ENCODE measurements at regions not wholly inside any gene's neighbourhood (a gene's known extent, or its start where the extent isn't known, plus 50 kb on each side); places are given as distances from the start of the nearest gene placed in this dataset.

DNA sequence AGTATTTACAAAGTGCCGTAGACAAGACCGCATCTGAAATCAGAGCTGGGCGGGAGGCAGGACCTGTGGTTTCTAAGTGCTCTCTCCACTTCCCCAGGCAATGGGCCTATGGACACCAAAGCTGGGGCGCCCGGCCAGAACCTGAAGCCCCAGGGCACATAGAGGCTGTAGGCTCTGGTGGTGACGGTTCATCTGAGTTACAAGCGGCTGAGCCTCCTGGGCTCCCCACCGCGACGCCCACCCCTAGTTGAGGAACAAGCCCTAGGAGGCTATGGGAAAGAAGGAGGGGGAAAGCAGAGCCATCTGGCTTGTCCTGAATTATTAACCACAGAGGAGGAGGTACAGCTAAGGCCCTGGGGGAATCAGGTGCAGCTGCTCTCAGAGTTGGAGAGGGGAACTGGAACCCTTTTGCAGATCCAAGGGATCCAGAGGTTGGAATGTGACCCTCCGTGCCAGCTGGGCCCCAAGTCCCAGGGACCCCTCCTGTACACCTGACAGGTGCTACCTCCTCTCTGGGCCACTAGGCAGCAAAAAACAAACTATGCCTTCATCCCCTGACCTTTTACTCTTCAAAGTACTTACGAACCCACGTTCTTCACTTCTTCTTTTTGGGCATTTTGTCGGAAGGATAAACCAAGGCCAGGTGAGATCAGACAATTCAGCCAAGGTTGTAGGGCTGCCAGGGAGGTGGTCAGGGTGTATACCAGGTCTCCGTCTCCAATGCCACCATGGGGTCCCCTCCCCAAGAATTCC is 77.2 kb downstream of the ARL6IP4 start:
- DNase-seq = no peak
- intact Hi-C loops (cut with DNase I; ENCODE audit: low total_unique reads) = no loop called here
- Histone ChIP-seq H3K36me3 (no peaks in the 10 kb centered on the region), H3K27me3 (no peaks in the 10 kb centered on the region), H3K4me3 (no peak overlapping the region), H3K27ac (no peak overlapping the region), H3K4me1 (peaks cover 0 to 25% (median 18%) of the 10 kb centered on the region in 4 donors), H3K9me3 (no peaks in the 10 kb centered on the region)
- TF ChIP-seq, protein P1, sequence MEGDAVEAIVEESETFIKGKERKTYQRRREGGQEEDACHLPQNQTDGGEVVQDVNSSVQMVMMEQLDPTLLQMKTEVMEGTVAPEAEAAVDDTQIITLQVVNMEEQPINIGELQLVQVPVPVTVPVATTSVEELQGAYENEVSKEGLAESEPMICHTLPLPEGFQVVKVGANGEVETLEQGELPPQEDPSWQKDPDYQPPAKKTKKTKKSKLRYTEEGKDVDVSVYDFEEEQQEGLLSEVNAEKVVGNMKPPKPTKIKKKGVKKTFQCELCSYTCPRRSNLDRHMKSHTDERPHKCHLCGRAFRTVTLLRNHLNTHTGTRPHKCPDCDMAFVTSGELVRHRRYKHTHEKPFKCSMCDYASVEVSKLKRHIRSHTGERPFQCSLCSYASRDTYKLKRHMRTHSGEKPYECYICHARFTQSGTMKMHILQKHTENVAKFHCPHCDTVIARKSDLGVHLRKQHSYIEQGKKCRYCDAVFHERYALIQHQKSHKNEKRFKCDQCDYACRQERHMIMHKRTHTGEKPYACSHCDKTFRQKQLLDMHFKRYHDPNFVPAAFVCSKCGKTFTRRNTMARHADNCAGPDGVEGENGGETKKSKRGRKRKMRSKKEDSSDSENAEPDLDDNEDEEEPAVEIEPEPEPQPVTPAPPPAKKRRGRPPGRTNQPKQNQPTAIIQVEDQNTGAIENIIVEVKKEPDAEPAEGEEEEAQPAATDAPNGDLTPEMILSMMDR (IDR thresholded peaks at IDR 0.05) = no peak

GRCh38 chr12:123056709-123057108 is 76.2 kb downstream of the ARL6IP4 start:
- Histone ChIP-seq H3K36me3 (no peaks in the 10 kb centered on the region), H3K4me3 (no peak overlapping the region), H3K4me1 (peaks cover 0 to 15% (median 9%) of the 10 kb centered on the region in 4 donors), H3K9me3 (no peaks in the 10 kb centered on the region), H3K27ac (no peak overlapping the region), H3K27me3 (no peaks in the 10 kb centered on the region)
- no peak for DNase-seq
- TF ChIP-seq, protein P1 (IDR thresholded peaks at IDR 0.05) = no peak
- intact Hi-C loops (cut with DNase I; ENCODE audit: low total_unique reads) = no loop called here

DNA sequence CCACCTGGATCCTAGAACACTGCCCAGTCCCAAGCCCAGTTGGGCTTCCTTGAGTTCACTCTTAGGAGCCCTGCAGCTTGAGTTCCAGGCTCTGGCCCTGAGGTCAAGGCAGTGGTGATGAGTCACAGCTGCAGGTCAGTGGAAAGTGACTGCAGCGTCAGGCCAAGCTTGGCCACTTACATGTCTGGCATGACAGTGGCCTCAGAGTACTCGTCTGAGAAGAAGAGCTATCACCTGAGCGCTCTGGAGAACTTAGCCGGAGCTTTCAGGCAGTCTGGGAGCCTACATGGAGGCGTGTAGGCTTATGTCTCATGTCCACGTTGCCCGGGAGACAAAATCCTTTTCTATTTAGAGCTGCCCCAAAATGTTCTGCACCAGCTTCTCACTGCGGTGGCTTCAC is 75.6 kb downstream of the ARL6IP4 start:
- intact Hi-C loops (cut with DNase I; ENCODE audit: low total_unique reads) = no loop called here
- Histone ChIP-seq H3K4me3 (no peak overlapping the region), H3K4me1 (peaks cover 0 to 15% (median 9%) of the 10 kb centered on the region in 4 donors)

DNA sequence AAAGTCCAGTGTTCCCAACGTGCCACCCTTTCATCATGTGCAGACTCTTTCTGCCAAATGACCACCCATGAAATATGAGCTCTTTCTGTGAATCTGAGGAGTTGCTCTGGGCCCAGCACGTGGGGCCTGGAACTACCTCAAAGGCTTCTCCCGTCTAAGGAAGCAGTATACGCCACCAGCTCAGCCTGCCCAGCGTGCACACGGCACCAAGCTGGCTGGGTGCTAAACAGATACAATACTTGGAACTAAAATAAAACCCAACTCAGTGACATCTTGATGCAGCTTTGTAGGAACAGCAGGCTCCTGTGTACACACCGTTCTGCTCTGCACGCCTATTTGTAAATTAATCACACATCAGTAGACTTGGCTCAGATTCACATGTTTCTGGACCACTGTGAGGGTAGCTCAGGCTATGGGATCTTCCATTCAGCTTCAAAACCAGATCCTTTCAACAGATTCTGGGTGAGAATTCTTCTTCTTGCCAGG is 74.8 kb downstream of the ARL6IP4 start:
- TF ChIP-seq, protein P1 (IDR thresholded peaks at IDR 0.05) = no peak
- intact Hi-C loops (cut with DNase I; ENCODE audit: low total_unique reads) = no loop called here
- Histone ChIP-seq H3K4me1 (peaks cover 0 to 14% (median 8%) of the 10 kb centered on the region in 4 donors), H3K27me3 (no peaks in the 10 kb centered on the region), H3K9me3 (no peaks in the 10 kb centered on the region), H3K27ac (no peak overlapping the region), H3K4me3 (no peak overlapping the region), H3K36me3 (no peaks in the 10 kb centered on the region)
- DNase-seq = no peak

More for the DNA sequence above, 75.6 kb downstream of the ARL6IP4 start:
- Histone ChIP-seq H3K9me3 (no peaks in the 10 kb centered on the region), H3K27ac (no peak overlapping the region), H3K27me3 (no peaks in the 10 kb centered on the region), H3K36me3 (no peaks in the 10 kb centered on the region)
- TF ChIP-seq, protein P1 (IDR thresholded peaks at IDR 0.05) = no peak
- no peak for DNase-seq

- Histone ChIP-seq H3K27me3 (no peaks in the 10 kb centered on the region), H3K4me3 (no peak overlapping the region), H3K4me1 (peaks cover 0 to 10% (median 3%) of the 10 kb centered on the region in 4 donors), H3K36me3 (no peaks in the 10 kb centered on the region), H3K9me3 (no peaks in the 10 kb centered on the region), H3K27ac (no peak overlapping the region)
- intact Hi-C loops (cut with DNase I; ENCODE audit: low total_unique reads) = no loop called here
- no peak for DNase-seq
- TF ChIP-seq, protein P1 (IDR thresholded peaks at IDR 0.05) = no peak
These were observed 73.9 kb downstream of the ARL6IP4 start for GRCh38 chr12:123054371-123054770.

Data from tibial artery (tissue), 4 donors.